Panc1 (cell line): ENCODE measurements at regions not wholly inside any gene's neighbourhood (a gene's known extent, or its start where the extent isn't known, plus 50 kb on each side); places are given as distances from the start of the nearest gene placed in this dataset.

Source experiments
- ATAC-seq: fragments of 200-7000 bp; cut with Tn5 transposase; 2 replicates; pipeline ENCODE4 v1.9.1; 2020; ENCODE audit warnings: mild to moderate bottlenecking, moderate library complexity
- BruUV-seq: library from RNA; stranded (reverse); fragments of 400-500 nt; replicated peaks from 2 replicates; lab custom pipeline; 2021; lab: Mats Ljungman, UMichigan
- CTCF ChIA-PET: fragments of 300-600 bp; sonication (Branson Sonifier 250); formaldehyde crosslinking; loops from one replicate; lab custom pipeline; 2022; ENCODE audit warnings: antibody characterized with exemption; lab: Charles Lee
- POLR2A ChIA-PET: fragments of 300-600 bp; sonication (Branson Sonifier 250); formaldehyde crosslinking; loops from one replicate; lab custom pipeline; 2022; ENCODE audit warnings: antibody characterized with exemption; lab: Charles Lee
- DNase-seq: peaks from one replicate; pipeline ENCODE4 v3.0.0-alpha.2; 2010; ENCODE audit warnings: low read depth, low spot score
- H3K27ac ChIP-seq: 2 replicates; pipeline ENCODE4 v1.5.1; 2011; ENCODE audit warnings: mild to moderate bottlenecking, low read length, inconsistent platforms
- H3K27me3 ChIP-seq: fragments of 200-500 bp; sonication (Bioruptor generic); 2 replicates; pipeline ENCODE4 v1.6.0; 2014; ENCODE audit warnings: low read length, inconsistent platforms; ENCODE audit not compliant: control insufficient read depth, insufficient read depth
- H3K36me3 ChIP-seq: fragments of 200-500 bp; sonication (Bioruptor generic); 2 replicates; pipeline ENCODE4 v1.5.1; 2014; ENCODE audit warnings: inconsistent platforms, mild to moderate bottlenecking, low read length, moderate library complexity; ENCODE audit not compliant: control insufficient read depth, insufficient read depth
- H3K4me1 ChIP-seq: 2 replicates; pipeline ENCODE4 v1.5.1; 2011; ENCODE audit warnings: inconsistent platforms, mild to moderate bottlenecking, low read length, moderate library complexity; ENCODE audit not compliant: control insufficient read depth, insufficient read depth
- H3K4me3 ChIP-seq, 2 experiments: 2 replicates each; pipeline ENCODE4 v1.5.1; 2011 to 2012; ENCODE audit warnings: low read depth in 2 of 2, low read length in 2 of 2, mild to moderate bottlenecking in 2 of 2, inconsistent platforms in 1 of 2, moderate library complexity in 1 of 2
- H3K9me3 ChIP-seq: fragments of 200-500 bp; sonication (Bioruptor generic); 2 replicates; pipeline ENCODE4 v1.5.1; 2014; ENCODE audit warnings: low read depth, mild to moderate bottlenecking, inconsistent platforms, low read length, moderate library complexity; ENCODE audit not compliant: control insufficient read depth, insufficient read depth
- POLR2AphosphoS5 ChIP-seq: IDR thresholded peaks from 2 replicates; pipeline ENCODE4 v1.6.1; 2012; ENCODE audit warnings: mild to moderate bottlenecking, low read depth, low read length, moderate library complexity
- SIN3A ChIP-seq: IDR thresholded peaks from 2 replicates; pipeline ENCODE4 v1.6.1; 2012; ENCODE audit warnings: low read depth, mild to moderate bottlenecking, low read length, moderate library complexity, borderline replicate concordance; ENCODE audit not compliant: insufficient read depth
- TCF7L2 ChIP-seq: IDR thresholded peaks from 2 replicates; pipeline ENCODE4 v1.6.1; 2011; ENCODE audit warnings: mild to moderate bottlenecking, low read depth, low read length, inconsistent platforms
- in situ Hi-C: cut with HindIII; loops from 2 replicates; pipeline ENCODE4 v1.10.0; 2016; ENCODE audit warnings: low sequenced_read_pairs, low pct_unique_long_range_greater_than_20kb
- intact Hi-C: fragments of 100-400 bp; cut with micrococcal nuclease; formaldehyde crosslinking; loops from one replicate; pipeline ENCODE4 v1.10.0; 2022; ENCODE audit not compliant: unreplicated experiment
- TF ChIP-seq, protein P1 (sequence below), 2 experiments: IDR thresholded peaks; 2 replicates each; pipeline ENCODE4 v1.6.1; 2011 to 2012; ENCODE audit warnings: low read depth in 2 of 2, control low read depth in 1 of 2, low read length in 1 of 2, mild to moderate bottlenecking in 1 of 2, moderate library complexity in 1 of 2; ENCODE audit not compliant: insufficient read depth in 1 of 2
- TF ChIP-seq, protein P2 (sequence below): fragments of 450-650 bp; IDR thresholded peaks from 2 replicates; pipeline ENCODE4 v1.5.1; 2017; ENCODE audit warnings: mild to moderate bottlenecking

DNA sequence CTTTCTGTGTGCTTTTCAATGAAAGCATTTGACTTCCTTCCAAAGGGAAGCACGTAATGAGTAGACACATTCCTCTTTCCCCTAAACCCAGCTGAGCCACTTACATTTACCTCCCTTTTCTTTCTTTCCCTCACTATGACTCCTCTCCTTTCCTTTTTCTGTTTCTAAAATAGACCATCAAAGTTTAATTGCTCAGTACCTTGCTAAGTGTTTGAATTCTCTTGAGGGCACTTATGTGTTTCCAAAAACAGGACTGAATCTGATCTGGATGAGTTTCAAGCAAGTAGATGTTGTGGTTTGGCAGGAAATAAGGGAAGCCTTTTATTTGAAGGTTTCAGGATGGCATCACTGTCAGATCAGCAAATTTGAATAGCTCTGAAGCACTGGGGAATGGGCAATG lies 396.2 kb downstream of the REEP3 start:
- H3K27me3 ChIP-seq = peaks cover 11% of the 10 kb centered on the region
- TF ChIP-seq, protein P1, sequence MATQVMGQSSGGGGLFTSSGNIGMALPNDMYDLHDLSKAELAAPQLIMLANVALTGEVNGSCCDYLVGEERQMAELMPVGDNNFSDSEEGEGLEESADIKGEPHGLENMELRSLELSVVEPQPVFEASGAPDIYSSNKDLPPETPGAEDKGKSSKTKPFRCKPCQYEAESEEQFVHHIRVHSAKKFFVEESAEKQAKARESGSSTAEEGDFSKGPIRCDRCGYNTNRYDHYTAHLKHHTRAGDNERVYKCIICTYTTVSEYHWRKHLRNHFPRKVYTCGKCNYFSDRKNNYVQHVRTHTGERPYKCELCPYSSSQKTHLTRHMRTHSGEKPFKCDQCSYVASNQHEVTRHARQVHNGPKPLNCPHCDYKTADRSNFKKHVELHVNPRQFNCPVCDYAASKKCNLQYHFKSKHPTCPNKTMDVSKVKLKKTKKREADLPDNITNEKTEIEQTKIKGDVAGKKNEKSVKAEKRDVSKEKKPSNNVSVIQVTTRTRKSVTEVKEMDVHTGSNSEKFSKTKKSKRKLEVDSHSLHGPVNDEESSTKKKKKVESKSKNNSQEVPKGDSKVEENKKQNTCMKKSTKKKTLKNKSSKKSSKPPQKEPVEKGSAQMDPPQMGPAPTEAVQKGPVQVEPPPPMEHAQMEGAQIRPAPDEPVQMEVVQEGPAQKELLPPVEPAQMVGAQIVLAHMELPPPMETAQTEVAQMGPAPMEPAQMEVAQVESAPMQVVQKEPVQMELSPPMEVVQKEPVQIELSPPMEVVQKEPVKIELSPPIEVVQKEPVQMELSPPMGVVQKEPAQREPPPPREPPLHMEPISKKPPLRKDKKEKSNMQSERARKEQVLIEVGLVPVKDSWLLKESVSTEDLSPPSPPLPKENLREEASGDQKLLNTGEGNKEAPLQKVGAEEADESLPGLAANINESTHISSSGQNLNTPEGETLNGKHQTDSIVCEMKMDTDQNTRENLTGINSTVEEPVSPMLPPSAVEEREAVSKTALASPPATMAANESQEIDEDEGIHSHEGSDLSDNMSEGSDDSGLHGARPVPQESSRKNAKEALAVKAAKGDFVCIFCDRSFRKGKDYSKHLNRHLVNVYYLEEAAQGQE (IDR thresholded peaks at IDR 0.05; ENCODE audit: insufficient read depth in 1 of 2, low read depth in 2 of 2, low read length in 1 of 2) = no peak
- TF ChIP-seq SIN3A = no peak
- TF ChIP-seq TCF7L2 = no peak
- TF ChIP-seq POLR2AphosphoS5 = no peak
- TF ChIP-seq, protein P2, sequence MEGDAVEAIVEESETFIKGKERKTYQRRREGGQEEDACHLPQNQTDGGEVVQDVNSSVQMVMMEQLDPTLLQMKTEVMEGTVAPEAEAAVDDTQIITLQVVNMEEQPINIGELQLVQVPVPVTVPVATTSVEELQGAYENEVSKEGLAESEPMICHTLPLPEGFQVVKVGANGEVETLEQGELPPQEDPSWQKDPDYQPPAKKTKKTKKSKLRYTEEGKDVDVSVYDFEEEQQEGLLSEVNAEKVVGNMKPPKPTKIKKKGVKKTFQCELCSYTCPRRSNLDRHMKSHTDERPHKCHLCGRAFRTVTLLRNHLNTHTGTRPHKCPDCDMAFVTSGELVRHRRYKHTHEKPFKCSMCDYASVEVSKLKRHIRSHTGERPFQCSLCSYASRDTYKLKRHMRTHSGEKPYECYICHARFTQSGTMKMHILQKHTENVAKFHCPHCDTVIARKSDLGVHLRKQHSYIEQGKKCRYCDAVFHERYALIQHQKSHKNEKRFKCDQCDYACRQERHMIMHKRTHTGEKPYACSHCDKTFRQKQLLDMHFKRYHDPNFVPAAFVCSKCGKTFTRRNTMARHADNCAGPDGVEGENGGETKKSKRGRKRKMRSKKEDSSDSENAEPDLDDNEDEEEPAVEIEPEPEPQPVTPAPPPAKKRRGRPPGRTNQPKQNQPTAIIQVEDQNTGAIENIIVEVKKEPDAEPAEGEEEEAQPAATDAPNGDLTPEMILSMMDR = no peak
- H3K27ac ChIP-seq = no peak overlapping the region
- DNase-seq (no peak), ATAC-seq (no peak)
- ChIA-PET POLR2A (no interaction called here), CTCF (interaction anchor here (1.0 kb wide), 1 partner anchor 60 kb away, joined by 4 read pairs; no protein-coding TSS in a partner anchor)
- intact Hi-C loops (no loop called here), in situ Hi-C loops (no loop called here)
- H3K4me3 ChIP-seq = no peak overlapping the region
- no peaks in the 10 kb centered on the region for H3K9me3 ChIP-seq
- no peaks in the 10 kb centered on the region for H3K36me3 ChIP-seq
- no TSS peak for BruUV-seq
- no peaks in the 10 kb centered on the region for H3K4me1 ChIP-seq

DNA sequence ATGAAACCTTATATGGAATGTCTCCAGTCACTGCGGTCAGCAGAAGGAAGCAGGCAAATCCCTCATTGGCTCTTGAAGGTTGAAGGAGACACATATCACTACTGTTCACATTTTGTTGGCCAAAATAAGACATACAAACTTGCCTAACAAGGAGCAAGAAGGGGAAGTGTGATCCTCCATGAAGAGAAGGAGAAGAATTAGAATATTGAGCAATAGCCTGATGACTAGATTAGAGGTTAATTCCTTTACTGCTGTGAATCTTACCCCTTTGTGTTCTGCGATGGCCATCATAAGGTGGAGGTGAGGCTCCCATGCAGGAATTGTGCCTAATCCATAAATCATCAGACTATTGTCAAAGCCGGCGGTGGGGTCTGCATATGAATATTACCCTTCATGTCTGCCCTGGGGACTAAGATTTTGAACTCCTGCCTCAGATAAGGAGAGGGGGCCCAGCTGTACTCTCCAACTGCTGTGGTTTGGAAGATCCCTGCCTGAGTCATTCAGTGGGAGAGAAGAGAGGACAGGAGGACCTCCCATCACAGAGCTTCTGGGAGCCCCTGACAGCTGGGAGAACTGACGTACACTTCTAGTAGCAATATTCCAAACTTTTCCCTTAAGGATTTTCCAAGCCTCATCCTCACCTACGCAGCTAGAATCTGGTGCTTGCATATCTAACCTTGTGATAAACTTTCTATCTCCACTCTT lies 398.5 kb downstream of the REEP3 start:
- H3K36me3 ChIP-seq = no peaks in the 10 kb centered on the region
- ChIA-PET POLR2A (no interaction called here), CTCF (no interaction called here)
- intact Hi-C loops = no loop called here
- H3K9me3 ChIP-seq = no peaks in the 10 kb centered on the region
- in situ Hi-C loops = no loop called here
- H3K4me3 ChIP-seq = no peak overlapping the region
- no peak for DNase-seq
- no peaks in the 10 kb centered on the region for H3K4me1 ChIP-seq
- no peak overlapping the region for H3K27ac ChIP-seq
- TF ChIP-seq, protein P2 = no peak
- TF ChIP-seq, protein P1 (IDR thresholded peaks at IDR 0.05; ENCODE audit: insufficient read depth in 1 of 2, low read depth in 2 of 2, low read length in 1 of 2) = no peak
- no peak for TF ChIP-seq POLR2AphosphoS5
- no TSS peak for BruUV-seq
- peaks cover 9% of the 10 kb centered on the region for H3K27me3 ChIP-seq
- ATAC-seq = no peak
